HFFc6 (cell line): ENCODE measurements at regions not wholly inside any gene's neighbourhood (a gene's known extent, or its start where the extent isn't known, plus 50 kb on each side); places are given as distances from the start of the nearest gene placed in this dataset.
"Not testable (repeated sequence)": the region's sequence is repeated elsewhere in the genome, so short reads cannot be mapped to it uniquely, and the experiment has no call there.

Source experiments
- DNase-seq: peaks from one replicate; pipeline ENCODE4 v3.0.0-alpha.2; 2018
- H3K27ac Mint-ChIP-seq: 2 replicates; pipeline ENCODE4 v1.8.0; 2020; ENCODE audit warnings: mild to moderate bottlenecking, mixed read lengths
- H3K27me3 Mint-ChIP-seq: 2 replicates; pipeline ENCODE4 v1.8.0; 2021; ENCODE audit warnings: mild to moderate bottlenecking, moderate library complexity, mixed read lengths; ENCODE audit not compliant: insufficient read depth
- H3K36me3 Mint-ChIP-seq: 2 replicates; pipeline ENCODE4 v1.8.0; 2021; ENCODE audit warnings: low read depth, mixed read lengths
- H3K4me1 Mint-ChIP-seq: 2 replicates; pipeline ENCODE4 v1.8.0; 2020; ENCODE audit warnings: low read depth, mixed read lengths
- H3K4me3 Mint-ChIP-seq: 2 replicates; pipeline ENCODE4 v1.8.0; 2020; ENCODE audit warnings: mild to moderate bottlenecking, moderate library complexity, mixed read lengths
- H3K9me3 Mint-ChIP-seq: 2 replicates; pipeline ENCODE4 v1.8.0; 2020; ENCODE audit warnings: mild to moderate bottlenecking, mixed read lengths
- CTCF ChIP-seq: fragments of 200-600 bp; sonication (generic); IDR thresholded peaks from 2 replicates; pipeline ENCODE4 v1.5.0; 2021; ENCODE audit warnings: antibody characterized with exemption, mild to moderate bottlenecking

- H3K36me3 Mint-ChIP-seq: peaks cover 18% of the 10 kb centered on the region
- H3K9me3 Mint-ChIP-seq: peaks cover 19% of the 10 kb centered on the region
- no peaks in the 10 kb centered on the region; the same call in 1 of the 2 replicates for H3K27me3 Mint-ChIP-seq
- no peak overlapping the region for H3K4me3 Mint-ChIP-seq
- no peak for DNase-seq
- H3K27ac Mint-ChIP-seq: no peak overlapping the region
- H3K4me1 Mint-ChIP-seq: peaks cover 31% of the 10 kb centered on the region
- TF ChIP-seq CTCF: no peak
These were observed 80.7 kb downstream of the FHIP1A start for GRCh38 chr4:151489462-151490203.

- not testable (repeated sequence) for H3K4me1 Mint-ChIP-seq, H3K27me3 Mint-ChIP-seq, H3K27ac Mint-ChIP-seq, H3K4me3 Mint-ChIP-seq, DNase-seq
- Mint-ChIP-seq H3K9me3 (peaks cover 17% of the 10 kb centered on the region), H3K36me3 (peaks cover 20% of the 10 kb centered on the region)
These were observed 86.6 kb downstream of the FHIP1A start for GRCh38 chr4:151495612-151496011.

GRCh38 chr4:151511548-151511947, 102.6 kb downstream of the FHIP1A start:
- DNase-seq, H3K36me3 Mint-ChIP-seq, H3K27me3 Mint-ChIP-seq, H3K27ac Mint-ChIP-seq, H3K4me3 Mint-ChIP-seq, H3K4me1 Mint-ChIP-seq, H3K9me3 Mint-ChIP-seq: not testable (repeated sequence)

- Mint-ChIP-seq H3K9me3 (no peaks in the 10 kb centered on the region), H3K27ac (no peak overlapping the region), H3K4me3 (no peak overlapping the region), H3K27me3 (peaks cover 1% of the 10 kb centered on the region; the same call in 1 of the 2 replicates), H3K4me1 (peaks cover 10% of the 10 kb centered on the region), H3K36me3 (no peaks in the 10 kb centered on the region)
- no peak for DNase-seq
- TF ChIP-seq CTCF: no peak
These were observed 108.9 kb downstream of the FHIP1A start for GRCh38 chr4:151517896-151518295.

- H3K4me1 Mint-ChIP-seq: peaks cover 15% of the 10 kb centered on the region
- peaks cover 4% of the 10 kb centered on the region; the same call in 1 of the 2 replicates for H3K27me3 Mint-ChIP-seq
- no peak for TF ChIP-seq CTCF
These were observed 109.4 kb downstream of the FHIP1A start for GRCh38 chr4:151518359-151518758.

GRCh38 chr4:151519728-151520415, 110.9 kb downstream of the FHIP1A start:
- peaks cover 4% of the 10 kb centered on the region; the same call in 1 of the 2 replicates for H3K27me3 Mint-ChIP-seq
- no peak overlapping the region for H3K4me3 Mint-ChIP-seq
- no peaks in the 10 kb centered on the region for H3K36me3 Mint-ChIP-seq
- no peak for DNase-seq
- H3K4me1 Mint-ChIP-seq: peaks cover 20% of the 10 kb centered on the region
- H3K9me3 Mint-ChIP-seq: no peaks in the 10 kb centered on the region
- TF ChIP-seq CTCF: no peak
- H3K27ac Mint-ChIP-seq: no peak overlapping the region

More at GRCh38 chr4:151518359-151518758, 109.4 kb downstream of the FHIP1A start:
- no peak overlapping the region for H3K27ac Mint-ChIP-seq
- no peak for DNase-seq
- no peaks in the 10 kb centered on the region for H3K9me3 Mint-ChIP-seq
- no peaks in the 10 kb centered on the region for H3K36me3 Mint-ChIP-seq
- no peak overlapping the region for H3K4me3 Mint-ChIP-seq
